HL-60 (cell line): ENCODE measurements at regions not wholly inside any gene's neighbourhood (a gene's known extent, or its start where the extent isn't known, plus 50 kb on each side); places are given as distances from the start of the nearest gene placed in this dataset.
"Not testable (repeated sequence)": the region's sequence is repeated elsewhere in the genome, so short reads cannot be mapped to it uniquely, and the experiment has no call there.

Experiments
- CTCF ChIP-seq: IDR thresholded peaks from one replicate; pipeline ENCODE4 v1.5.1; 2011; ENCODE audit warnings: low read length, control low read depth, inconsistent platforms; ENCODE audit not compliant: insufficient read depth
- POLR2AphosphoS5 ChIP-seq: IDR thresholded peaks from 2 replicates; pipeline ENCODE4 v1.6.1; 2012; ENCODE audit warnings: low read depth
- REST ChIP-seq: IDR thresholded peaks from 2 replicates; pipeline ENCODE4 v1.6.1; 2012; ENCODE audit warnings: low read depth; ENCODE audit not compliant: insufficient replicate concordance

GRCh38 chr13:99669096-99669495 lies 167.8 kb downstream of the TM9SF2 start:
- TF ChIP-seq CTCF, REST, POLR2AphosphoS5: not testable (repeated sequence)
